Natural killer cell treated with Interleukin-12 subunit alpha and Interleukin-12 subunit beta and Interleukin-15 and Interleukin-18, amount 100 ng/mL, for 72 hours (primary cell): ENCODE measurements at regions not wholly inside any gene's neighbourhood (a gene's known extent, or its start where the extent isn't known, plus 50 kb on each side); places are given as distances from the start of the nearest gene placed in this dataset.

Source experiments
- ATAC-seq, 2 donors: fragments of 150-1000 bp; cut with Tn5 transposase in 1 of 2; sonication (Bioruptor Pico), chemical (Tn5 transposase) in 1 of 2; 2 replicates each; pipeline ENCODE4 v1.10.0; 2021
- DNase-seq: peaks from one replicate; pipeline ENCODE4 v3.0.0; 2022; ENCODE audit warnings: low spot score
- H3K27ac Mint-ChIP-seq, 2 donors: 1 replicate in 1 of 2; 2 replicates in 1 of 2; pipeline ENCODE4 v1.8.0; 2022; ENCODE audit warnings: mixed read lengths in 2 of 2, mild to moderate bottlenecking in 1 of 2, moderate library complexity in 1 of 2
- H3K27me3 Mint-ChIP-seq, 2 donors: 1 replicate in 1 of 2; 2 replicates in 1 of 2; pipeline ENCODE4 v1.8.0; 2022; ENCODE audit warnings: mixed read lengths in 2 of 2
- H3K36me3 Mint-ChIP-seq: one replicate; pipeline ENCODE4 v1.8.0; 2022; ENCODE audit warnings: mixed read lengths
- H3K4me1 Mint-ChIP-seq, 2 donors: 1 replicate in 1 of 2; 2 replicates in 1 of 2; pipeline ENCODE4 v1.8.0; 2022; ENCODE audit warnings: low read depth in 2 of 2, mixed read lengths in 2 of 2, mild to moderate bottlenecking in 1 of 2
- H3K4me3 Mint-ChIP-seq: one replicate; pipeline ENCODE4 v1.8.0; 2022; ENCODE audit warnings: mixed read lengths
- H3K9me3 Mint-ChIP-seq: 2 replicates; pipeline ENCODE4 v1.8.0; 2022; ENCODE audit warnings: mixed read lengths

DNA sequence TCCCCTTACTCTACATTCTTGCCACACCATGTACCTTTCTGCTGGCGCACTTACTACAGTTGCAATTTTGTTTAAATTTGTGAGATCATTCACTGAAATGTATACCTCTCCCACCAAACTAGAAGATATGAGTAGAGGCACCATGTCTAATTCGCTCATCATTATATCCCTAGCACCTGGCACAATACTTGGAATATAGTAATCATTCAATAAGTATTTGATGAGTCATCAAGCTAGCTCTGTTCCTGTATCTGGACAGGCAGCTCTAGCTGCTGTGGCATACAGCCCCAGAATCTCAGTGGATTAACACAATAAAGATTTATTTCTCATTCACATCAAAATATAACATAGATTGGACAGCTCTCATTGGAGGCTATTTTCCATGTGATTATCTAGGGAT lies 245.9 kb downstream of the IDS start:
- no peaks in the 10 kb centered on the region for H3K36me3 Mint-ChIP-seq
- no peak overlapping the region for H3K4me3 Mint-ChIP-seq
- ATAC-seq (no peak), DNase-seq (no peak)
- H3K9me3 Mint-ChIP-seq, result no peaks in the 10 kb centered on the region
- H3K4me1 Mint-ChIP-seq, result no peaks in the 10 kb centered on the region
- peaks cover 6 to 15% of the 10 kb centered on the region in 2 donors for H3K27me3 Mint-ChIP-seq
- H3K27ac Mint-ChIP-seq, result no peak overlapping the region

DNA sequence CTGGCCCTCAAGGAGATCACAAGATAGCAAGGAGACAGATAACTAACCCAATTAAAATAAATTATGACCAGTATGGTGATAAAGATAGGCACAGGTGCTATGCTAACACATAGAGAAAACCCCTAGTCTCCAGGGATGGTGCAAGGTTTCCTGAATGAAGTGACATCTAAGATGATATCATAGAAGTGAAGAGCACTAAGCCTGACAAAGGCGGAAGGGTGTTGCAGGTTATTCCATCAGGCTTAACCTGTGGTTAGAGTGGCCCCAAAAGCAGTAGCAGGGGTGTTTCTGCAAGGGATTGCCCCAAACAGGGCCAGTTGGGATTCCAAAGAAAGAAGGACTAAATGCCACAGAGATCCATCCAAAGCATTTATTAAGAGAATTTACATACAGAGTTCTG lies 249.2 kb downstream of the IDS start:
- Mint-ChIP-seq H3K4me3 (no peak overlapping the region), H3K36me3 (no peaks in the 10 kb centered on the region), H3K4me1 (no peaks in the 10 kb centered on the region), H3K27me3 (peaks cover 6 to 7% of the 10 kb centered on the region in 2 donors), H3K27ac (no peak overlapping the region), H3K9me3 (no peaks in the 10 kb centered on the region)
- ATAC-seq (no peak), DNase-seq (no peak)

DNA sequence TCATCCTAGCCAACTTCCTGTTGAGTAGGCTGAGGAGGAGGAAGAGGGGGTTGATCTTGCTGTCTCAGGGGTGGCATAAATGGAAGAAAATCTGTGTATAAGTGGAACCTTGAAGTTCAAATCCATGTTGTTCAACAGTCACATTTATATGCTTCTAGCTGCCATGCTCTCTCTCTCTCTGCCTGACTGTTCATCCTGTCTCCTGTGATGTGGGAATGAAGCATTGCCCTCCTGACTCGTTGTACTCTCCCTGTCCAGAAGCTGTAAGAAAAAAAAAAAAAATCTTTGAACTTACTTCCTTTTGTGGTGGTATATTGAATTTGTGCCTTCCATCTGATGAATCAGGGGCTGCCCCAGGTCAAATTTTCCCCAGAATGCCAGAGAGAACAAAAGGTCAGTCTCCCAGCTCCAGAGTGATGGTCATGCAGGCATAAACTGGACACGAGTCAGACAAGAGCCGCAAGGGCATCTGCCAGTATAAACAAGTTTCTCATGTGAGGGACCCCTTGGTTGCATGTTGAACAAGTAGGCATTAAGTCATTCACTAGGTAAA lies 257.0 kb downstream of the IDS start:
- H3K27ac Mint-ChIP-seq, result no peak overlapping the region
- H3K4me1 Mint-ChIP-seq, result no peaks in the 10 kb centered on the region
- peaks cover 9 to 17% of the 10 kb centered on the region in 2 donors for H3K27me3 Mint-ChIP-seq
- DNase-seq (no peak), ATAC-seq (no peak)
- no peak overlapping the region for H3K4me3 Mint-ChIP-seq
- H3K9me3 Mint-ChIP-seq, result no peaks in the 10 kb centered on the region
- H3K36me3 Mint-ChIP-seq, result no peaks in the 10 kb centered on the region

DNA sequence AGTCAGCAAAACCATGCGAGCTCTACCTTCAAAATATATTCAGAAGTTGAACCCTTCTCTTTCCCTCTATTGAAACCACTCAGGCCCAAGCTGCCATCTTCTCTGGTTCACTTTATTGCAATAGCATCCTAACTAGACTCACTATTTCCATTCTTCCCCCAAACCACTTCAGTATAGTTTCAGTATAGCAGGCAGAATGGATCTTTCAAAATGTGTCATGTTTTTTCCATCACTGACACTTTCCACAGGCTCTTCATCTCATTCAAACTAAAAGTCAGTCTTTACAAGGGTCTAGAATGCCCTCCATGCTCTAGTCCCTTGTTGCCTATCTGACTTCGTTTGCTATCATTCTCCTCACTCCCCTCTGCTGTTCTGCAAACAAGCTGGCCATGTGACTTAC lies 274.4 kb downstream of the IDS start:
- no peak for DNase-seq

DNA sequence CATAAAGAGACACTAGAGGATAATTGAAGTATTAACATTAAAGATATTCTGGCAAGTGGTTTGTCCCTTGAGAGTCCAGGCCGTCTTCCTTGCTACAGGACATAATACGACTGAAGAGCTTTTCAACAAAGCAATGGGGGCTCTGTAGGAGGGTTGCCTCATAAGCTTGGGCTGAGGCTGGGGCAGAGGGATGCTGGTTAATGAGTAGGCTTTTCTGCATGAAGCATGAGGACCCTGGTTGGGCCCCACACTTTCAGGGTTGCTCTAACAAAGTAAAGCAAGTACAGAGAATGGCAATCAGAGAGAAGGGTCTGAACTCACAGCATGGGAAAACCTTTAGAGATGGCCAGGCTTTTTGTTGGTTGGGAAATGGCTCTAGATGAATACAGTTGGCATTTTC lies 281.3 kb downstream of the IDS start:
- Mint-ChIP-seq H3K27me3 (no peaks in the 10 kb centered on the region), H3K9me3 (peaks cover 7% of the 10 kb centered on the region), H3K27ac (no peak overlapping the region), H3K4me1 (no peaks in the 10 kb centered on the region), H3K36me3 (peaks cover 9% of the 10 kb centered on the region), H3K4me3 (no peak overlapping the region)
- DNase-seq (no peak), ATAC-seq (no peak)

More for the DNA sequence above, 274.4 kb downstream of the IDS start:
- no peaks in the 10 kb centered on the region for H3K4me1 Mint-ChIP-seq
- no peak for ATAC-seq
- H3K36me3 Mint-ChIP-seq, result peaks cover 16% of the 10 kb centered on the region
- H3K4me3 Mint-ChIP-seq, result no peak overlapping the region
- no peak overlapping the region for H3K27ac Mint-ChIP-seq
- H3K9me3 Mint-ChIP-seq, result peaks cover 22% of the 10 kb centered on the region
- peaks cover 0 to 16% of the 10 kb centered on the region in 2 donors for H3K27me3 Mint-ChIP-seq

DNA sequence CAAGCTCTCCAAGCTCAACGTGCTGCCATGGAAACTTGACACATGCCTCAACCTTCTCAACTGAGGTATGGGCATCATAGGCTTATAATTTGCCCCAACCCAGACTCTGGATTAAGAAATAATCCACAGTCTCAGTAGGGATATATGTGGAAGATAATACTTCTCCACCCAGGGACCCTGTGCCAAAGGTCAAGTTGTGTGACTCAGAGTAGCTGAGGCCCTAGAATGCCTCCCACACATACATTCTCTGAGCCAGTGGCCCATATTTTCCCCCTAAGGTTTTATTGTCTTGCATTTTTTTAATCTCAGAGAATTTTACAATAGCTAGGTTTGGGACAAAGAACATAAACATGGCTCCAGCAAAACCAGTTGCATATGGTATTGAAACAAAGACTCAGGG lies 283.1 kb downstream of the IDS start:
- Mint-ChIP-seq H3K9me3 (no peaks in the 10 kb centered on the region), H3K4me3 (no peak overlapping the region), H3K4me1 (no peaks in the 10 kb centered on the region), H3K27me3 (no peaks in the 10 kb centered on the region), H3K27ac (no peak overlapping the region), H3K36me3 (no peaks in the 10 kb centered on the region)
- ATAC-seq (no peak), DNase-seq (no peak)

DNA sequence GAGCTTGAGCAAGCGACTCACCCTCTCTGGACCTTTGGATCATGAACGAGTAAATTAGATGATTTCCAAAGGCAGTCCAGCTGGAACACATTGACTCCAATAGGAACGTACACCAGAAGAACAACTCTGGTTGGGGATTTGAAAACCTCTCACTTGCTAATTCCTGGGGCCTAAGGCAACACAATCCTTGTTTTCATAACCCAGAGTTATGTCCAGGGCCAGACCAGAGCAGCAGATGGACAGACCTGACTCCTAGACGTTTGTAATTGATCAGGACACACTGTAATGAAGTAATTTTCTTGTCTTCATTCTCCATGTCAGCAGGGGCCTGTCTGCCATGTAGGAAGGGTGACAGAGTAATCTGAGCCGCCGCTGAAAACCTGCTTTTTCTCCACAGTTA lies 283.9 kb downstream of the IDS start:
- DNase-seq, result no peak
- Mint-ChIP-seq H3K27me3 (no peaks in the 10 kb centered on the region), H3K4me1 (no peaks in the 10 kb centered on the region), H3K27ac (no peak overlapping the region), H3K36me3 (no peaks in the 10 kb centered on the region), H3K9me3 (no peaks in the 10 kb centered on the region), H3K4me3 (no peak overlapping the region)
- no peak for ATAC-seq

DNA sequence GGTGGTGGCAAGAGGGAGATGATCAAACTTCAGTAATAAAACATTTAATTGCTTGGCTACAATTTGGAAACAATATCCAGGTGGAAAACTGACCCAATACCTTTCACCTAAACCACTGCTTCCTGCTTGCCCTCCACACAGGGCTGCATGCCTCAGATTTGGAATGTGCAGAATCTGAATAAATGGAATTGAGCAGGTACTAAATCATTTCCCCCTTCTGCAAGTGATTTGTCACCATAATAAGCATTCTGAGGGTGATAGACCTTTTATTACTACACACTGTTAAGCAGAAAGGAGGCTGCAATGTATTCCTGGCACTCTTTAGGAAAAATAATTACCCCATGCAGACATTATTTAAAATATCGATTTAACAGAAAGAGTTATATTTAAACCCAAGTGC lies 291.8 kb downstream of the IDS start:
- Mint-ChIP-seq H3K4me3 (no peak overlapping the region), H3K36me3 (no peaks in the 10 kb centered on the region), H3K9me3 (no peaks in the 10 kb centered on the region), H3K27me3 (no peaks in the 10 kb centered on the region), H3K27ac (no peak overlapping the region), H3K4me1 (no peaks in the 10 kb centered on the region)
- ATAC-seq (no peak), DNase-seq (no peak)

DNA sequence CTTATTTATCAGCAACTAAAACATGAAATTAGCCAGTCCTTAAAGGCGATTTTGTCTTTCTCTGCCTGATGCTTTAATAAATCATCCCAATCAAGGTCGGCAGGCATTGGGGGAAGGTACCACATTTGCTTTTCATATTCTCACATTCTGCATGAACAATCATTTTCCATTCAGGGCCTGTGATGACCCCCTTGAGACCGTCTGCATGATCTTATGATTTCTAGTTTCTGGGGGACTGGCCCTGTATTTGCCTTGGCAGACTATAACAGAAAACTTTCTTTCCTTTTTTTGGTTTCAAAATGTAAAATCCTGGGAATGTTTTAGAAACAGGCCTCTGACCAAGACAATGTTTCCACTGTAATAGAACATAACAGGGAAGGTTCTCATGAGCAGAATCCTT lies 296.8 kb downstream of the IDS start:
- Mint-ChIP-seq H3K36me3 (peaks cover 1% of the 10 kb centered on the region), H3K9me3 (peaks cover under 1% of the 10 kb centered on the region), H3K4me1 (no peaks in the 10 kb centered on the region), H3K27me3 (peaks cover 0 to 4% of the 10 kb centered on the region in 2 donors), H3K4me3 (no peak overlapping the region), H3K27ac (no peak overlapping the region)
- no peak for DNase-seq
- ATAC-seq, result no peak

DNA sequence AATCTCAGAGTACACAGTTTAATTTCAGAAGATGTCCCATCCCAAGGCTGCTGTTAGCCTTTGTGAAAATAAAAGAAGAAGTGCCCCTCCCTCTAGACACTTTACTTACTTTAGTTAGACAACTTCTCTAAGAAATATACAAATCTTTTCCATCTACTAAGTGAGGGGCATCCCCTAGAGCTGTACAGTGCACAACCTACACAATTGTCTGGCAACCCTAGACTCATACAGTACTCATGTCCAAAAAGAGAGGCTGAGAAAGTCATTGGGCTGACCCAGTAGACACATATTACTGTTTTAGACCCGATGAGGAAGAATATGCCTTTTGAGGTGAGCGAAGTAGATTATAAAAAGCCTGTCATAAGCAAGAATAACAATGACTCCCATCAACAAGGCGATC lies 297.6 kb downstream of the IDS start:
- no peak overlapping the region for H3K4me3 Mint-ChIP-seq
- H3K27me3 Mint-ChIP-seq, result peaks cover 0 to 8% of the 10 kb centered on the region in 2 donors
- no peaks in the 10 kb centered on the region for H3K4me1 Mint-ChIP-seq
- ATAC-seq (no peak), DNase-seq (no peak)
- peaks cover 6% of the 10 kb centered on the region for H3K36me3 Mint-ChIP-seq
- no peak overlapping the region for H3K27ac Mint-ChIP-seq
- peaks cover 4% of the 10 kb centered on the region for H3K9me3 Mint-ChIP-seq

DNA sequence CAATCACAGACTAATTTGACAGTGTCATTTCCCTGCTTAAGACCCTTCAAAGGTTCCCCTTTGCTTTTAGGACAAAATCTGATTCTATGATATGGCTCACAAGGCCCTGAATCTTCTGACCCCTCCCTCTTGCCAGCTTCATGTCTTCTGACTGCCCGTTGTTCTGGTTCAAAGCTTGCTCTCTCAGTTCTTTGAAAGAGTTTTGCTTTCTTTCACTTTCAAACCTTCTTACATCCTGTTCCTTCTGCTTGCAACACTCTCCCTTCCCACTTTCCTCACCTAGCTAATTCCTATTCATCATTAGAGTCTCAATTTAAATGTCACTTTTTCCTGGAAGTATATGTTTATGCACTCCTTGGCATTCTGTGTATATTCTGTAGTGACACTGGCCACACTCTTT lies 299.2 kb downstream of the IDS start:
- H3K4me1 Mint-ChIP-seq, result no peaks in the 10 kb centered on the region
- peaks cover 6% of the 10 kb centered on the region for H3K36me3 Mint-ChIP-seq
- H3K4me3 Mint-ChIP-seq, result no peak overlapping the region
- peaks cover 0 to 8% of the 10 kb centered on the region in 2 donors for H3K27me3 Mint-ChIP-seq
- peaks cover 4% of the 10 kb centered on the region for H3K9me3 Mint-ChIP-seq
- ATAC-seq (no peak), DNase-seq (no peak)
- no peak overlapping the region for H3K27ac Mint-ChIP-seq

DNA sequence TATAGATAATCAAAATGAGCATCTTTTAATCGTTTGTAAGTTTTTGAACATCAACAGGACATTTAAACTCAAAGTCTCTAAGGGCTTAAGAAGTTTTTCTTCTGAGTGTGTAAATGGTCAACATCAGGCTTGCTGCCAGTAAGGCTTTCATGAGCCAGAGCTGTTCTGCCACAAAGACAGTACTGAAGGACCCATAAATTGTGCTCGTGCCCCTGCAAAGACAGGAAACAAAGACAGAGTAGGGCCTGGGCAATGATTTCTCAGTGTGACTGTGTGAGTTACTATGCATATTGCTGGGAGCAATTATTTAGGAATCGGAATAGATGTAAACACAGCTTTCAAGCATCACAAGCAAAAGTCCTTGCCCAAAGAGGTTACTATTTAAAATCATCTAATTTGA lies 300.0 kb downstream of the IDS start:
- peaks cover 0 to 8% of the 10 kb centered on the region in 2 donors for H3K27me3 Mint-ChIP-seq
- peaks cover 6% of the 10 kb centered on the region for H3K36me3 Mint-ChIP-seq
- no peaks in the 10 kb centered on the region for H3K4me1 Mint-ChIP-seq
- no peak for DNase-seq
- no peak for ATAC-seq
- H3K9me3 Mint-ChIP-seq, result peaks cover 4% of the 10 kb centered on the region
- no peak overlapping the region for H3K27ac Mint-ChIP-seq
- H3K4me3 Mint-ChIP-seq, result no peak overlapping the region

DNA sequence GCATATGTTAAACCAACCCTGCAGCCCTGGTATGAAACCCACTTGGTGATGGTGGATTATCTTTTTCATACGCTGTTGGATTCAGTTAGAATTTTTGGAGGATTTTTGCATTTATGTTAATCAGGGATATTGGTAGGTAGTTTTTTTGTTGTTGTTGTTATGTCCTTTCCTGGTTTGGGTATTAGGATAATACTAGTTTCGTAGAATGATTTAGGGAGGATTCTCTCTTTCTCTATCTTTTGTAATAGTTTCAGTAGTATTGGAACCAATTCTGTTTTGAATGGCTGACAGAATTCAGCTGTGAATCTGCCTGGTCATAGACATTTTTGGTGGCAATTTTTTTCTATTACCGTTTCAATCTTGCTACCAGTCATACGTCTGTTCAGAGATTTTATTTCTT lies 305.4 kb downstream of the IDS start:
- ATAC-seq (no peak), DNase-seq (no peak)
- Mint-ChIP-seq H3K27me3 (peaks cover 0 to 4% of the 10 kb centered on the region in 2 donors), H3K4me3 (no peak overlapping the region), H3K9me3 (peaks cover 4% of the 10 kb centered on the region), H3K27ac (no peak overlapping the region), H3K36me3 (peaks cover 6% of the 10 kb centered on the region), H3K4me1 (no peaks in the 10 kb centered on the region)

DNA sequence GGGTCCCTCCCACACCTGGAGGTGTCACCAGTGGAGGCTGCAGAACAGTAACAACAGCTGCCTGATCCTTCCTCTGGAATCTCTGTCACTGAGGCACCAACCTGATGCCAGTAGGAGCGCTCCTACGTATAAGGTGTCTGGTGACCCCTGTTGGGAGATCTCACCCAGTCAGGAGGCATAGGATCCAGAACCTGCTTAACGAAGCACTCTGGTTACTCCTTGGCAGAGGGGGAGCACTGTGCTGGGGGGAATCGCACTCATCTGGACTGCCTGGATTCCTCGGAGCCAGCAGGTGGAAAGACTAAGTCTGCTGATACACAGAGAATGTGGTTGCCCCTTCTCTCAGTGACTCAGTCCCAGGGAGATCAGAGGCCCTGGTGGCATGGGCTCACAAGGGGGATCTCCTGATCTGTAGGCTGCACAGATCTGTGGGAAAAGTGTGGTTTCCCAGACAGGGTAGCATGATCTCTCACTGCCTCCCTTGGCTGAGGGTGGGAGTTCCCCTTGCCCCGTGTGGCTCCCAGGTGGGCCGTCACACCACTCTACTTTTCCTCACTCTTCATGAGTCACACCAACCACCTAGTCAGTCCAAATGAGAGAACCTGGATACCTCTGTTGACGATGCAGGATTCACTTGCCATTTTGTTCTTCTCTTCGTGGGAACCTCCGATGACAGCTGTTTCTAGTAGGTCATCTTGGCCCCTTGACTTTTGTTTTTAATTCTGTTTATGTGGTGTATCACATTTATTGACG lies 305.9 kb downstream of the IDS start:
- peak in 1 of 2 donors; percentile 43 for ATAC-seq
- peaks cover 4% of the 10 kb centered on the region for H3K9me3 Mint-ChIP-seq

DNA sequence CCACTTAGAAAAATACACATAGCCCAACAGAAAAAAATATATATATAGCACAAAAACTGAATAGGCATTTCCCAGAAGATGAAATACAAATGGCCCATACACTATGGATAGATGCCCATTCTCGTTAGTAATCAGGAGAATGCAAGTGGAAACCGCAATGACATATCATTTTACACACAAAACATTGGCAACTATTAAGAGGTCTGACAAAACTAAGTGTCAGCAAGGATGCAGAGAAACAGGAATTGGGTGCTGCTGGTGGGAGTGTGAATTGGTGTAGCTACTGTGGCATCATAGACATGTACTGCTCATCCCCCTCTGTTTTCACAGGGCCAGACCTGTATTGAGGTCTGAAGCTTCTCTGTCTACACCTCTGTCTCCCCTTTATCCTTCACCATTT lies 320.0 kb downstream of the IDS start:
- no peaks in the 10 kb centered on the region for H3K9me3 Mint-ChIP-seq

More for the DNA sequence above, 305.9 kb downstream of the IDS start:
- H3K4me1 Mint-ChIP-seq, result no peaks in the 10 kb centered on the region
- no peak overlapping the region for H3K27ac Mint-ChIP-seq
- peaks cover 0 to 4% of the 10 kb centered on the region in 2 donors for H3K27me3 Mint-ChIP-seq
- DNase-seq, result no peak
- H3K36me3 Mint-ChIP-seq, result peaks cover 6% of the 10 kb centered on the region
- no peak overlapping the region for H3K4me3 Mint-ChIP-seq

More for the DNA sequence above, 320.0 kb downstream of the IDS start:
- DNase-seq, result no peak
- Mint-ChIP-seq H3K4me1 (no peaks in the 10 kb centered on the region), H3K36me3 (no peaks in the 10 kb centered on the region), H3K27ac (no peak overlapping the region), H3K4me3 (no peak overlapping the region), H3K27me3 (no peaks in the 10 kb centered on the region)
- ATAC-seq, result no peak
